DND-41 (cell line): ENCODE measurements at regions not wholly inside any gene's neighbourhood (a gene's known extent, or its start where the extent isn't known, plus 50 kb on each side); places are given as distances from the start of the nearest gene placed in this dataset.

Experiments
- ATAC-seq: fragments of 200-7000 bp; cut with Tn5 transposase; 3 replicates; pipeline ENCODE4 v1.9.1; 2021; ENCODE audit warnings: low read depth; ENCODE audit not compliant: insufficient read depth
- DNase-seq: peaks from one replicate; pipeline ENCODE4 v3.0.0-alpha.2; 2020
- H2AFZ ChIP-seq: 2 replicates; pipeline ENCODE4 v1.6.0; 2012; ENCODE audit warnings: low read depth, low read length
- H3K27ac ChIP-seq: 2 replicates; pipeline ENCODE4 v1.5.1; 2012; ENCODE audit warnings: low read length, inconsistent platforms
- H3K27me3 ChIP-seq: fragments of 200-600 bp; sonication (generic); 2 replicates; pipeline ENCODE4 v1.6.0; 2012; ENCODE audit warnings: low read length, mild to moderate bottlenecking, inconsistent platforms; ENCODE audit not compliant: insufficient read depth, poor library complexity
- H3K36me3 ChIP-seq: 2 replicates; pipeline ENCODE4 v1.5.1; 2012; ENCODE audit warnings: low read length, inconsistent platforms; ENCODE audit not compliant: insufficient read depth
- H3K4me1 ChIP-seq: 2 replicates; pipeline ENCODE4 v1.5.1; 2012; ENCODE audit warnings: mild to moderate bottlenecking, low read length; ENCODE audit not compliant: insufficient read depth
- H3K4me2 ChIP-seq: 2 replicates; pipeline ENCODE4 v1.6.0; 2012; ENCODE audit warnings: mild to moderate bottlenecking, moderate library complexity, low read length, inconsistent platforms; ENCODE audit not compliant: insufficient read depth
- H3K4me3 ChIP-seq, 2 experiments: fragments of 200-600 bp in 1 of 2; shearing (Covaris generic) in 1 of 2; 2 replicates each; pipeline ENCODE4 v1.5.1; 2012 to 2016; ENCODE audit warnings: inconsistent platforms in 2 of 2, low read length in 2 of 2, mild to moderate bottlenecking in 2 of 2, low read depth in 1 of 2, moderate library complexity in 1 of 2
- H3K79me2 ChIP-seq: 2 replicates; pipeline ENCODE4 v1.6.0; 2012; ENCODE audit warnings: low read length, inconsistent platforms; ENCODE audit not compliant: insufficient read depth
- H3K9ac ChIP-seq: 2 replicates; pipeline ENCODE4 v1.6.0; 2012; ENCODE audit warnings: low read depth, mild to moderate bottlenecking, inconsistent platforms, low read length, moderate library complexity
- H3K9me3 ChIP-seq: 2 replicates; pipeline ENCODE4 v1.5.1; 2012; ENCODE audit warnings: low read length, moderate library complexity, mild to moderate bottlenecking, inconsistent platforms; ENCODE audit not compliant: insufficient read depth, severe bottlenecking
- H4K20me1 ChIP-seq: 2 replicates; pipeline ENCODE4 v1.6.0; 2012; ENCODE audit warnings: low read length; ENCODE audit not compliant: insufficient read depth
- CTCF ChIP-seq: IDR thresholded peaks from 2 replicates; pipeline ENCODE4 v1.5.1; 2012; ENCODE audit warnings: borderline replicate concordance, low read length, moderate library complexity, mild to moderate bottlenecking; ENCODE audit not compliant: poor library complexity, severe bottlenecking; ENCODE audit errors: extremely low read depth
- EZH2 ChIP-seq: IDR thresholded peaks from 3 replicates; pipeline ENCODE4 v1.6.1; 2012; ENCODE audit warnings: borderline replicate concordance, low read depth, mild to moderate bottlenecking, moderate library complexity, low read length, inconsistent platforms; ENCODE audit not compliant: severe bottlenecking

- Histone ChIP-seq H3K9ac (no peak overlapping the region), H4K20me1 (no peaks in the 10 kb centered on the region), H3K79me2 (no peaks in the 10 kb centered on the region), H3K9me3 (no peaks in the 10 kb centered on the region), H3K27me3 (no peaks in the 10 kb centered on the region), H3K4me3 (no peak overlapping the region), H3K36me3 (no peaks in the 10 kb centered on the region), H2AFZ (no peak overlapping the region), H3K4me1 (no peaks in the 10 kb centered on the region), H3K4me2 (no peak overlapping the region), H3K27ac (no peak overlapping the region)
- ATAC-seq = no peak
- TF ChIP-seq EZH2 = no peak
- TF ChIP-seq CTCF = no peak
- no peak for DNase-seq
These were observed 388.4 kb downstream of the RAB28 start for GRCh38 chr4:13095722-13096121.

- H3K9ac ChIP-seq = no peak overlapping the region
- H3K27me3 ChIP-seq = no peaks in the 10 kb centered on the region
- no peaks in the 10 kb centered on the region for H3K4me1 ChIP-seq
- no peaks in the 10 kb centered on the region for H3K36me3 ChIP-seq
- H4K20me1 ChIP-seq = no peaks in the 10 kb centered on the region
- TF ChIP-seq CTCF (no peak), EZH2 (no peak)
- no peaks in the 10 kb centered on the region for H3K9me3 ChIP-seq
- DNase-seq = no peak
- no peak overlapping the region for H3K4me3 ChIP-seq
- ATAC-seq = no peak
- no peak overlapping the region for H3K27ac ChIP-seq
- no peak overlapping the region for H2AFZ ChIP-seq
- H3K79me2 ChIP-seq = no peaks in the 10 kb centered on the region
- H3K4me2 ChIP-seq = no peak overlapping the region
These were observed 391.0 kb downstream of the RAB28 start for GRCh38 chr4:13093170-13093569.

GRCh38 chr4:13092702-13093101 is 391.4 kb downstream of the RAB28 start:
- no peak for TF ChIP-seq EZH2
- no peak for TF ChIP-seq CTCF
- H3K4me1 ChIP-seq = no peaks in the 10 kb centered on the region
- H3K4me2 ChIP-seq = no peak overlapping the region
- H3K9me3 ChIP-seq = no peaks in the 10 kb centered on the region
- no peak overlapping the region for H3K27ac ChIP-seq
- ATAC-seq = no peak
- no peak overlapping the region for H3K9ac ChIP-seq
- no peak overlapping the region for H3K4me3 ChIP-seq
- H3K27me3 ChIP-seq = no peaks in the 10 kb centered on the region
- no peak for DNase-seq
- H4K20me1 ChIP-seq = no peaks in the 10 kb centered on the region
- H3K79me2 ChIP-seq = no peaks in the 10 kb centered on the region
- H3K36me3 ChIP-seq = no peaks in the 10 kb centered on the region
- H2AFZ ChIP-seq = no peak overlapping the region

- Histone ChIP-seq H3K79me2 (no peaks in the 10 kb centered on the region), H3K9me3 (no peaks in the 10 kb centered on the region), H4K20me1 (no peaks in the 10 kb centered on the region), H3K27ac (no peak overlapping the region), H3K27me3 (no peaks in the 10 kb centered on the region), H3K4me3 (no peak overlapping the region), H3K36me3 (no peaks in the 10 kb centered on the region), H3K4me2 (no peak overlapping the region), H3K4me1 (no peaks in the 10 kb centered on the region), H3K9ac (no peak overlapping the region), H2AFZ (no peak overlapping the region)
- TF ChIP-seq EZH2 = no peak
- DNase-seq (no peak), ATAC-seq (no peak)
These were observed 394.5 kb downstream of the RAB28 start for GRCh38 chr4:13089659-13089998.
